ENCODE measurements at regions not wholly inside any gene's neighbourhood (a gene's known extent, or its start where the extent isn't known, plus 50 kb on each side); places are given as distances from the start of the nearest gene placed in this dataset.

- TF ChIP-seq CTCF (IDR thresholded peaks at IDR 0.05) (no peak), POLR2A (IDR thresholded peaks at IDR 0.05) (no peak)
Observed at GRCh38 chrX:9327086-9327746, 137.6 kb upstream of the TBL1X start.

Data from right lobe of liver (tissue), 4 donors.